ENCODE measurements at regions not wholly inside any gene's neighbourhood (a gene's known extent, or its start where the extent isn't known, plus 50 kb on each side); places are given as distances from the start of the nearest gene placed in this dataset.

GRCh38 chr9:607417-607816, 234.1 kb upstream of the DMRT1 start:
- TF ChIP-seq CTCF (IDR thresholded peaks at IDR 0.05), result no peak
- no peak for TF ChIP-seq POLR2A (IDR thresholded peaks at IDR 0.05)
